ENCODE measurements at regions not wholly inside any gene's neighbourhood (a gene's known extent, or its start where the extent isn't known, plus 50 kb on each side); places are given as distances from the start of the nearest gene placed in this dataset.

- TF ChIP-seq CTCF (IDR thresholded peaks at IDR 0.05) (no peak), POLR2A (IDR thresholded peaks at IDR 0.05) (no peak)
Observed at GRCh38 chr3:154615471-154615870, 185.5 kb upstream of the GPR149 start.

Data from thyroid gland (tissue), 4 donors.